GM18499 (cell line): ENCODE measurements at regions not wholly inside any gene's neighbourhood (a gene's known extent, or its start where the extent isn't known, plus 50 kb on each side); places are given as distances from the start of the nearest gene placed in this dataset.
"Not testable (repeated sequence)": the region's sequence is repeated elsewhere in the genome, so short reads cannot be mapped to it uniquely, and the experiment has no call there.

Experiments used
- ATAC-seq: cut with Tn5 transposase; IDR thresholded peaks from one replicate; pipeline ENCODE4 v1.9.1; 2021; ENCODE audit warnings: moderate number of reproducible peaks; ENCODE audit not compliant: insufficient read depth, unreplicated experiment

GRCh38 chr7:149991652-149992302, 118.0 kb downstream of the ATP6V0E2 start:
- ATAC-seq, result not testable (repeated sequence)

DNA sequence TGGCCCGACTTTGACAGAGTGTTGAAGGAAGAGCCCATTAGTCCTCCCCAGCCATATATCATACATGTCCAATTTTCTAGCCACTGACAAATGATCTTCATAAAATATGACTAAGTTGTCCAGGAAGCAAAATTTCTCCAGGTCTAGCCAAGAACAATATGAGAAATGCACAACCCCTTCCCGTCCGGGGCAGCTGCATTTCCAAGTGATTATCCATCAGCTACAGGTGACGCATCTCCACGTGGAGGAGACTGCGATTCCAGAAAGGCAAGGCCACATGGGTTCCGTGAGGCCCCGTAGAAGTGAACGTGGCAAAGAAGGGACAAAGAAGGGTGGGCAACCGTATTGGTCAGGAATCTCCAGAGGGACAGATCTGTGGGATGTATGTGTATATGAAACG, 118.6 kb downstream of the ATP6V0E2 start:
- not testable (repeated sequence) for ATAC-seq

- ATAC-seq, result not testable (repeated sequence)
These were observed 121.7 kb downstream of the ATP6V0E2 start for GRCh38 chr7:149995369-149996026.

DNA sequence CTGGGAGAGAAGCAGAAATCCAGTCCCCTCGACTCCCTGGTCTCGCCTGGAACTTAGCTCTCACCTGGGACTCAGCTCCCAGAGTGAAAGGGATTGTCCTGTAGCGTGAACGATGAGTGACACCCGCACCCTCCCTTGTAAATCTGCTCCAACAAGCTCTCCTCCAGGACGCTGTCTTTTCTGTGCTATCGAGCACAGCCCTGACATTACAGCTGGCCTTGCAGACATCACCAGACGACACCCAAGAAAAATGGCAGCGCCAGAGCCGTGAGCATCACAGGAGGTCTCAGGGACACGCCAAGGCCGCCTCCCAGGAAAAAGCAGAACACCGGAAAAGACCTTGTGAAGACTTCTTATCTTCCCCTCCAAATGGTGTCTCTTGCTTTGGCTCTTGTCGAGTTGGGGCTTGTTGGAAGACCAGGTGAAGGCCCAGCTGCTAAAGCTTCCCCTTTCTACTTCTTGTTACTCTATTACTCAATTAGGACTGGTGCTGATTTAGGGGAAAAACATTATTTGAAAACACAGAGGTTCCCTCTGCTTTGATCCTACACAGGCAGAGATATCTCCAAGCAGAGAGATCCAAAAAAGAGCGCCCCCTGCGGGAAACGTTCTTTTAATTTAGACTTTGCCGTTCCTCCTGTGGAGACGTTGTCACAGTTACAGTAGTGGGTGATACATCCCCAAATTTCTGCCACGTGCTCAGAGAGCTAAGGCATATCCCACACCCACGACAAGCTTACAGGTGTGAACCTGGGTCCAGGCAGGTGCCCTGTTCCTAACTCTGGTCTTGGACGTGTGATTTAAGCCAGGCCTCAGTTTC, 127.2 kb downstream of the ATP6V0E2 start:
- ATAC-seq, result not testable (repeated sequence)

GRCh38 chr7:150003304-150003810, 129.6 kb downstream of the ATP6V0E2 start:
- no peak for ATAC-seq

DNA sequence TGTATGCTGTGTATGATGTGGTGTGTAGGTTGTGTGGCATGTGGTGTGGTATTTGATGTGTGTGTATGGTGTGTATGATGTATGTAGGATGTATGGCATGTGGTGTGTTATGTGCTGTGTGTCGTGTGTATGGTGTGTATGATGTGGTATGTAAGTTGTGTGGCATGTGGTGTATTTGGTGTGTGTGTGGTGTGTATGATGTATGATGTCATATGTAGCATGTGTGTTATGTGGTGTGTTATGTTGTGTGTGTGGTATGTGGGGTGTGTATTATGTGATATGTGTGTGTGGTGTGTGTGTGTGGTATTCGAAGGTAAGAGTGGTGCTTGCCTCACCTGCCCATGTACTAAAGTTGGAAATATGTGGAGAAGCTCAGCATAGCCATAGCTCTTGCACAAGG, 130.2 kb downstream of the ATP6V0E2 start:
- ATAC-seq, result not testable (repeated sequence)

DNA sequence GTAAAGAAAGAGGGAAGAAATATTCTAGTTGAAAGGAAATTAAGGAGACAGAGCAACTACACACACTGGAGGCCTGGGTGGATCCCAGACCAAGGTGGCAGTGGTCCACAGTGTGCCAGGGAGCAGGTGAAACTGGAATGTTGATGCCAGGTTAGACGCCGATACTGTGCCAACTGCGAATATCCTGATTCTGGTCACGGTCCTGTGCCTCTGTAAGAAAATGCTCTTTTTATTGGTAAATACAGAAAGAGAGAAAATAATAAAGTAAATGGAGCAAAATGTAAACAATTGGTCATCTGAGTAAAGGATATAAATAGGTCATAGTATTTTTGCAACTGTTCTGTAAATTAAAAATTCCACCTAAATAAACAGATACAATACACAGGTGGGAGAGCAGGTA, 131.1 kb downstream of the ATP6V0E2 start:
- ATAC-seq, result not testable (repeated sequence)

GRCh38 chr7:150009620-150010303, 136.0 kb downstream of the ATP6V0E2 start:
- not testable (repeated sequence) for ATAC-seq

DNA sequence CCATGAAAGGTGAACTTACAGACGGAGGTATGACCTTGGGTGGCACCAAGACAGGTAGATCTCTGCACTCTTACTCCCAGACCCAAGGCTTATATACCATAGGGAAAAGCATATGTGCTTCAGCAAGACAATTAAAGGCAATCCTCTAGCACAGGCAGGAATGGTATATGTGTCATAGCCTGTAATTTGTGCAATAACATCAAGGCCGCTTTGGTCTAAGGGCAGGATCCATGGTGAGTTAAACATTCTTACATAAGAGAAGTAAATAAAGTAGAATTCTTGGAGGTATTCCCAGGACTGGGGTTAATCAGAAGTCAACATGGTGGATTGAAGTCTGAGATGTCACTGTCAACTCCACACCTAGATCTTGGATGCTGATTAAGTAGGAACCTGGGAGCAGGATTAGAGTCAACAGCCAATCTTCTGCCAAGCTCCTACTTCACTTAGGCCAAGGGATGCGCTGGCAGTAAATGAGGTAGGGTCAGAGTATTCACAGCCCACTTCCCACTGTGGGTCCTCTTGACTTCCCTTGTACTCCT, 143.0 kb downstream of the ATP6V0E2 start:
- not testable (repeated sequence) for ATAC-seq

GRCh38 chr7:150020210-150020609, 146.4 kb downstream of the ATP6V0E2 start:
- not testable (repeated sequence) for ATAC-seq

GRCh38 chr7:150024550-150025490, 151.1 kb downstream of the ATP6V0E2 start:
- not testable (repeated sequence) for ATAC-seq

GRCh38 chr7:150025802-150026201, 152.0 kb downstream of the ATP6V0E2 start:
- not testable (repeated sequence) for ATAC-seq

DNA sequence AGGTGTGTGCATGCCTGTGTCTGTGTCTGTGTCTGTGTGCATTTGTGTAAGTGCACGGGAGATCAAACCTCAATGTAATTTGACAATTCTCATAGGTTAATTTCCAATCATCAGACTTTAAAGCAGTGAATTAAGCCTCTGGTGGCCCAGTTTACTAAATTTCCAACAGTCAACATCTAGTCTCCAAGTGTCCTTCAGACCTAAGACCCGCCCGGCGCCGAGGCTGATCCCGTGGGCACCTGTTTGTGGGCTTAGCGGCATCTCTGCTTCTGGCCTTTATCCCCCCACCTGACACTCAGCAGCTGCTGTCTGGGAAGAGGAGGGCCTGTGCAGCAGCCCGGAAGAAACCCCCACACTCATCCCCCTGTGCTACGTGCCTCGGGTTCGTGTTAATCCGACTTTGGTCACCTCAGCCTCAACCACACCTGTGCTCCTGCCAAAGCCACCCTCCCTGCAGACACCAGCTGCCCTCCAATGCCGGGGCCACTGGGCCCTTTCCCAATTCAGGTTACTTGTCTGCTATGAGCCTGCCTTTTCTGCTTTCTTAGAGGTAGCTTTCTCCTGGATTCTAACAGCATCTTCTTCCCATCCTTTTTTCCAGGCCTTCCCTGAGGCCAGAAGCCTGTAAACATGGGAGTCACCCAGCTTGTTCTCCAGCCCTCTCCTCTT, 154.7 kb downstream of the ATP6V0E2 start:
- ATAC-seq, result not testable (repeated sequence)

- ATAC-seq, result not testable (repeated sequence)
These were observed 155.2 kb downstream of the ATP6V0E2 start for GRCh38 chr7:150029013-150029389.

GRCh38 chr7:150031733-150032132, 158.0 kb downstream of the ATP6V0E2 start:
- ATAC-seq, result not testable (repeated sequence)

DNA sequence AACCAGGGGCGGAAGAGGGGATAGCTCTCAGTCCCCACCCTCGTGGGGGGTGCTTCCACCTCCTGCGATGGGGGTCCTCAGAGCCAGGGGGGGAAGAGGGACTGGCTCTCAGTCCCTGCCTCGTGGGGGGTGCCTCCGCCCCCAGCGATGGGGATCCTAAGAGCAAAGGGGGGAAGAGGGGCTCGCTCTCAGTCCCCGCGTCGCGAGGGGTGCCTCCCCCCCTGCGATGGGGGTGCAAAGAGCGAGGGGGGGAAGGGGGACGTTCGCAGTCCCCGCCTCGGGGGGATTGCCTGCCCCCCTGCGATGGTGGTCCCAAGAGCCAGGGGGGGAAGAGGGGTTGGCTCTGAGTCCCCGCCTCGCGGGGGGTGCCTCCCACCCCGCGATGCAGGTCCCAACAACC, 159.9 kb downstream of the ATP6V0E2 start:
- not testable (repeated sequence) for ATAC-seq

- ATAC-seq, result not testable (repeated sequence)
These were observed 162.0 kb downstream of the ATP6V0E2 start for GRCh38 chr7:150035769-150036168.

DNA sequence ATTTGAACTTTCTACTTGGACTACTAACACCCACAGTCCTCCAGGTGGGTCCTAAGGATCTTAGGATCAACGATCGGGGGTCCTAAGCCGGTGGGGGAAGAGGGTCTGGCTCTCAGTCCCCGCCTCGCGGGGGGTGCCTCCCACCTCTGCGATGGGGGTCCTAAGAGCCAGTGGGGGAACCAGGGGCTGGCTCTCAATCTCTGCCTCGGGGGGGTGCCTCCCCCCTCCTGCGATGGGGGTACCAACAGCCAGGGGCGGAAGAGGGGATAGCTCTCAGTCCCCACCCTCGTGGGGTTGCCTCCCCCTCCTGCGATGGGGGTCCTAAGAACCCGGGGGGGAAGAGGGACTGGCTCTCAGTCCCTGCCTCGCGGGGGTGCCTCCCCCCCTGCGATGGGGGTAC, 165.3 kb downstream of the ATP6V0E2 start:
- ATAC-seq, result not testable (repeated sequence)
